Type B pancreatic cell (in vitro differentiated cells): ENCODE measurements at regions not wholly inside any gene's neighbourhood (a gene's known extent, or its start where the extent isn't known, plus 50 kb on each side); places are given as distances from the start of the nearest gene placed in this dataset.

Experiments used
- DNase-seq: peaks from one replicate; pipeline ENCODE4 v3.0.0; 2021; ENCODE audit warnings: mixed read lengths; ENCODE audit not compliant: unreplicated experiment; ENCODE audit errors: extremely low spot score
- H3K27ac Mint-ChIP-seq: 2 replicates; pipeline ENCODE4 v1.8.0; 2021; ENCODE audit warnings: mild to moderate bottlenecking, mixed read lengths
- H3K27me3 Mint-ChIP-seq: 2 replicates; pipeline ENCODE4 v1.8.0; 2021; ENCODE audit warnings: mixed read lengths
- H3K36me3 Mint-ChIP-seq: 2 replicates; pipeline ENCODE4 v1.8.0; 2021; ENCODE audit warnings: mixed read lengths
- H3K4me1 Mint-ChIP-seq: one replicate; pipeline ENCODE4 v1.8.0; 2021; ENCODE audit warnings: mixed read lengths; ENCODE audit not compliant: unreplicated experiment
- H3K4me3 Mint-ChIP-seq: 2 replicates; pipeline ENCODE4 v1.8.0; 2021; ENCODE audit warnings: mild to moderate bottlenecking, mixed read lengths
- H3K9me3 Mint-ChIP-seq: 2 replicates; pipeline ENCODE4 v1.8.0; 2021; ENCODE audit warnings: mixed read lengths
- TF ChIP-seq, protein P1 (sequence below): fragments of 200-600 bp; sonication (generic); conservative IDR thresholded peaks from 2 replicates; pipeline ENCODE4 v1.5.0; 2021; ENCODE audit warnings: antibody characterized with exemption, mild to moderate bottlenecking

DNA sequence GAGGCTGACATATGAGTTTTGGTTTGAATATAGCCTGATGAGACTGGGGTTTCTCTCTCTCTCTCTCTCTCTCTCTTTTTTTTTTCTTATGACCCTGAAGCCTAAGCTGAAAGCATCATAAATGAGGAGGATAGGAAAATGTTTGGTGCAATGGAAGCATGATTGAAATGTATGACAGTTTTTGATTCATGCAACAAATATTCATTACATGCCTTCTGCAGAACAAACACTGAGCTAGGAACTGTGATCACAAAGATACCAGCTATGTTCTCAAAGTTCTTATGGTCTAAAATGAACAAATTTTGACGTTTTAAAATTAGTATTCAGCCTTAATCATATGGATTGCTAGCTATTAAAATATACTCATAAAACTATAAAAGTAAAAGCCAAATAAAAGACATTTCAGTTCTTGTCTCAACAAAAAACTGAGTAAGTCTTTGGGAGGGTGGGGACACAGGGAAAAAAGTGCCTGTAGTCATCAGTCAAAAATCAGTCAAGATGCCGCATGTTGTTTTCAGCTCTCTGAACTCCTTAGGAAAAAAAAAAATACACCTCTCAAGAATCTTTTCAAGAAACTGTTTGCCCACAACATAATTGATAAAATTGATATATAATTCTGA is 57.2 kb downstream of the NKX6-1 start:
- TF ChIP-seq, protein P1, sequence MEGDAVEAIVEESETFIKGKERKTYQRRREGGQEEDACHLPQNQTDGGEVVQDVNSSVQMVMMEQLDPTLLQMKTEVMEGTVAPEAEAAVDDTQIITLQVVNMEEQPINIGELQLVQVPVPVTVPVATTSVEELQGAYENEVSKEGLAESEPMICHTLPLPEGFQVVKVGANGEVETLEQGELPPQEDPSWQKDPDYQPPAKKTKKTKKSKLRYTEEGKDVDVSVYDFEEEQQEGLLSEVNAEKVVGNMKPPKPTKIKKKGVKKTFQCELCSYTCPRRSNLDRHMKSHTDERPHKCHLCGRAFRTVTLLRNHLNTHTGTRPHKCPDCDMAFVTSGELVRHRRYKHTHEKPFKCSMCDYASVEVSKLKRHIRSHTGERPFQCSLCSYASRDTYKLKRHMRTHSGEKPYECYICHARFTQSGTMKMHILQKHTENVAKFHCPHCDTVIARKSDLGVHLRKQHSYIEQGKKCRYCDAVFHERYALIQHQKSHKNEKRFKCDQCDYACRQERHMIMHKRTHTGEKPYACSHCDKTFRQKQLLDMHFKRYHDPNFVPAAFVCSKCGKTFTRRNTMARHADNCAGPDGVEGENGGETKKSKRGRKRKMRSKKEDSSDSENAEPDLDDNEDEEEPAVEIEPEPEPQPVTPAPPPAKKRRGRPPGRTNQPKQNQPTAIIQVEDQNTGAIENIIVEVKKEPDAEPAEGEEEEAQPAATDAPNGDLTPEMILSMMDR, result no peak
- no peaks in the 10 kb centered on the region for H3K4me1 Mint-ChIP-seq
- H3K27ac Mint-ChIP-seq, result no peak overlapping the region
- no peaks in the 10 kb centered on the region for H3K36me3 Mint-ChIP-seq
- no peak for DNase-seq
- H3K9me3 Mint-ChIP-seq, result no peaks in the 10 kb centered on the region
- peaks cover 34% of the 10 kb centered on the region for H3K27me3 Mint-ChIP-seq
- H3K4me3 Mint-ChIP-seq, result no peak overlapping the region

DNA sequence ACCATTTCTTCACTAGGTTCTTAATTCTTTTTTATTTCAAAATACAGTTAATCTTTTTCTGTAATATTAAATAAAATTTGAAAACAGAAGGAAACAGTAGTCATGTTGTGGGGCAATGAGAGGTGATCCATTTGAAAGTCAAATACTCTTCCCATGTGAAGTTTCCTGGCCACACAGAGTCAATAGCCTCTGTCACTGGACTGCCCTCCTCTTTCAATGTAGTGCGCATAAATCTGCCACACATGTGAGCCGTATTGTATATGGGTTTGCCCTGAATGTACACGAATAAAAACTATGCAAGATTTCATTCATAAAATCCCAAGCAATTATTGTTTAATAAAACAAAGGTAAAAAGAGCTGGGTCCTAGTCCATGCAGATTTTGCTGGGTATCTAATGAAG is 59.1 kb downstream of the NKX6-1 start:
- Mint-ChIP-seq H3K4me3 (no peak overlapping the region), H3K27ac (no peak overlapping the region), H3K27me3 (peaks cover 34% of the 10 kb centered on the region), H3K4me1 (no peaks in the 10 kb centered on the region), H3K9me3 (no peaks in the 10 kb centered on the region), H3K36me3 (no peaks in the 10 kb centered on the region)
- TF ChIP-seq, protein P1, result no peak
- no peak for DNase-seq

DNA sequence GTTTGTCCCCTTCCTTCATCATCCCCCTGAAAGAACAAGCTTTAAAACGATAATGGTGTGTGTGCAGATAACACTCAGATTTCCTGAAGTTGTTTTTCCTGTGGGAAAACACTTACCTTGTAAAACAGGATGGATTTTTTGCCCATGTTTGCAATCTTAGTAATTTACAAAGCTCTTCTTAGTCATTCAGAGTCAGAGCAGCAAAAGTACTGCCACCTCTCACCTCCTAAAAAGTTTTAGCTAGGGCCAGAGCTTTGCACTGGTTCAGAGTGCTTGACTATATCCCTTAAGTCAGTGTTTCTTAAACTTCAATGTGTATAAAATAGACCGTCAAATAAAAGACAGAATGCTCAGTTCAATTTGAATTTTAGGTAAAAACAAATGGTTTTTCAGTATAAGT is 62.3 kb downstream of the NKX6-1 start:
- H3K36me3 Mint-ChIP-seq, result no peaks in the 10 kb centered on the region
- DNase-seq, result no peak
- no peak overlapping the region for H3K4me3 Mint-ChIP-seq
- no peak overlapping the region for H3K27ac Mint-ChIP-seq
- TF ChIP-seq, protein P1, result no peak
- peaks cover 6% of the 10 kb centered on the region for H3K4me1 Mint-ChIP-seq
- H3K9me3 Mint-ChIP-seq, result no peaks in the 10 kb centered on the region
- H3K27me3 Mint-ChIP-seq, result peaks cover 34% of the 10 kb centered on the region

DNA sequence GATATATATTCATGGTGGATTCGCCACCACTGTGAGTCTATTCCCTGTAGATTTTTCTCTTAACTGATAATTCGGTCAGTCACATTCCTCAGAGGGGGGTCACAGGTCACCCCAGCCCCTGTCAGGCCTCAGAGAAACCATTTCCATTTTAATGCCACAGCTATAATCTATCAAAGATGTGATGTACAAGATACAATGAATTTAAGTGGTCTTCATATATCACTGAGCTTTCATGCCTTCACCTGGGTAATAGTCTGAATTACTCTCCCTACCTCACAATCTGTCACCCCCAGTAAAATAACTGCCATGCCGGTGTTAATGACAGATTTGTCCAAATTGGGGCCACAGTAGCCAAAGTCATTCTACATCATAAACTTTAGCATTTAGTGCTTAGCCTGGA is 64.7 kb downstream of the NKX6-1 start:
- DNase-seq, result no peak
- Mint-ChIP-seq H3K4me3 (no peak overlapping the region), H3K27me3 (peaks cover 23% of the 10 kb centered on the region), H3K9me3 (no peaks in the 10 kb centered on the region), H3K27ac (no peak overlapping the region), H3K4me1 (peaks cover 6% of the 10 kb centered on the region), H3K36me3 (no peaks in the 10 kb centered on the region)
- TF ChIP-seq, protein P1, result no peak

DNA sequence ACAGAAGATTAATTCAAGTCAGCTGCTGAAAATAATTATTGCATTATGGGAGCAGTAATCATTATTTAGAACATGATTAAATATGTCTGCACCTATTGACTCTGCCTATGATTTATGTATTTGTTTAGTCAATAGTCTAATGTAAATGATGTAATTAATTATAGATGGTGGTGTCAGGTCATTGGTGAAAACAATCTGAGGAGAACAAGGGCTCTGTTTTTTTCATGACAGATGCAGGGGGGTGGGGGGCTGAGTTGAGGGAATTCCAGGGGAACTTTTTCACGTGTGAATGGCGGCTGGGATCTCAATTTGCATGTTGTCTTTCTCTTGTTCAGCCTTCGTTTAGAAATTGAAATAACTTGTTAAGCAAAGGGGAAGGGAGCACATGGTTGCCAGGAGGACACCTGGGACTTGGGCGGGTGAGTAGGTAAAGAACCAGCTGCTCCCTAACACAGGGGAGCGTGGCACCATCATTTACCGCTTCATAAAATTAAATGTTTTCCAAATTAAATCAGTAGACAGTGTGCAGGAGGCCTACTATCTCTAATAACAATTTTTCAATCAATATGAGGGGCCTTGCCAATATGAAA is 65.4 kb downstream of the NKX6-1 start:
- TF ChIP-seq, protein P1, result no peak
- DNase-seq, result no peak
- Mint-ChIP-seq H3K27ac (no peak overlapping the region), H3K4me1 (peaks cover 6% of the 10 kb centered on the region), H3K27me3 (peaks cover 17% of the 10 kb centered on the region), H3K9me3 (no peaks in the 10 kb centered on the region), H3K4me3 (no peak overlapping the region), H3K36me3 (no peaks in the 10 kb centered on the region)
